ENCODE measurements at regions not wholly inside any gene's neighbourhood (a gene's known extent, or its start where the extent isn't known, plus 50 kb on each side); places are given as distances from the start of the nearest gene placed in this dataset.

- 67% methylated on average over 3 of the region's 3 CpGs for WGBS (ENCODE audit: missing lambda C conversion rate)
- ATAC-seq (no peak), DNase-seq (ENCODE audit: low read depth in 1 of 2, low spot score in 1 of 2) (no peak), FAIRE-seq (no peak)
- TF ChIP-seq POLR2A (IDR thresholded peaks at IDR 0.05; ENCODE audit: low read length) (no peak), EHMT2 (IDR thresholded peaks at IDR 0.05; ENCODE audit: low read depth) (no peak), E2F6 (IDR thresholded peaks at IDR 0.05; ENCODE audit: borderline replicate concordance, low read depth) (no peak), ATOH8 (CRISPR knock-in tag; IDR thresholded peaks at IDR 0.05; ENCODE audit: low read depth) (no peak), ZSCAN20 (CRISPR knock-in tag; IDR thresholded peaks at IDR 0.05) (no peak), EP300 (IDR thresholded peaks at IDR 0.05) (no peak), RFX5 (IDR thresholded peaks at IDR 0.05) (no peak), MAZ (IDR thresholded peaks at IDR 0.05; ENCODE audit: borderline replicate concordance, low read depth, low read length) (no peak), HOXA7 (CRISPR knock-in tag; IDR thresholded peaks at IDR 0.05) (no peak)
- Histone ChIP-seq H3K4me2 (no peak overlapping the region), H3K27ac (no peak overlapping the region), H3K4me1 (no peaks in the 10 kb centered on the region), H3K4me3 (no peak overlapping the region), H3K9me3 (no peaks in the 10 kb centered on the region)
- CTCF ChIA-PET, result interaction anchor here (0.7 kb wide), 1 partner anchor 22 kb away, joined by 3 read pairs; no protein-coding TSS in a partner anchor
- POLR2A ChIA-PET, result no interaction called here
These were observed 140.6 kb downstream of the LURAP1L start for GRCh38 chr9:12915366-12915954.

- WGBS (ENCODE audit: missing lambda C conversion rate), result 31% methylated on average over 1 of the region's 1 CpG
- POLR2A ChIA-PET, result no interaction called here
- no peaks in the 10 kb centered on the region for H3K9me3 ChIP-seq
- DNase-seq (ENCODE audit: low read depth in 1 of 2, low spot score in 1 of 2), result no peak
- CTCF ChIA-PET, result no interaction called here
- TF ChIP-seq MAFK (IDR thresholded peaks at IDR 0.05; ENCODE audit: partially characterized antibody) (no peak), HMGXB4 (CRISPR knock-in tag; IDR thresholded peaks at IDR 0.05; ENCODE audit: borderline replicate concordance) (no peak), FOSB (CRISPR knock-in tag; IDR thresholded peaks at IDR 0.05) (no peak), MAZ (IDR thresholded peaks at IDR 0.05; ENCODE audit: borderline replicate concordance, low read depth, low read length) (no peak), EHF (CRISPR knock-in tag; IDR thresholded peaks at IDR 0.05) (no peak)
- H3K4me3 ChIP-seq, result no peak overlapping the region
- no peak overlapping the region for H3K4me2 ChIP-seq
- no peak overlapping the region for H3K27ac ChIP-seq
- H3K4me1 ChIP-seq, result no peaks in the 10 kb centered on the region
- ATAC-seq, result no peak
- no peak for FAIRE-seq
These were observed 141.2 kb downstream of the LURAP1L start for GRCh38 chr9:12916042-12916441.

GRCh38 chr9:12920437-12920836, 145.6 kb downstream of the LURAP1L start:
- CTCF ChIA-PET, result no interaction called here
- 30% methylated on average over 2 of the region's 2 CpGs for WGBS (ENCODE audit: missing lambda C conversion rate)
- no peak for ATAC-seq
- Histone ChIP-seq H3K4me1 (0 out of 3 replicates have a peak, but pooled peaks cover 3% of the 10 kb centered on the region), H3K4me3 (no peak overlapping the region), H3K27ac (no peak overlapping the region), H3K4me2 (no peak overlapping the region), H3K9me3 (no peaks in the 10 kb centered on the region)
- no peak for FAIRE-seq
- DNase-seq (ENCODE audit: low read depth in 1 of 2, low spot score in 1 of 2), result no peak
- POLR2A ChIA-PET, result no interaction called here
- TF ChIP-seq NPAS2 (CRISPR knock-in tag; IDR thresholded peaks at IDR 0.05; ENCODE audit: borderline replicate concordance) (no peak), CBX2 (IDR thresholded peaks at IDR 0.05; ENCODE audit: borderline replicate concordance, low read depth) (no peak), TP53 (CRISPR knock-in tag; IDR thresholded peaks at IDR 0.05) (no peak), FOSB (CRISPR knock-in tag; IDR thresholded peaks at IDR 0.05) (no peak), POLR2A (IDR thresholded peaks at IDR 0.05; ENCODE audit: low read length) (no peak), KDM1A (IDR thresholded peaks at IDR 0.05; ENCODE audit: low read depth) (no peak), EP300 (IDR thresholded peaks at IDR 0.05) (no peak), REST (IDR thresholded peaks at IDR 0.05) (no peak), HOXB13 (CRISPR knock-in tag; IDR thresholded peaks at IDR 0.05; ENCODE audit: low read depth) (no peak), HOXA7 (CRISPR knock-in tag; IDR thresholded peaks at IDR 0.05) (no peak), MYC (IDR thresholded peaks at IDR 0.05; ENCODE audit: borderline replicate concordance, low read length) (no peak), FOSL2 (IDR thresholded peaks at IDR 0.05) (no peak), FOSL2 (CRISPR knock-in tag; IDR thresholded peaks at IDR 0.05) (no peak), PHF8 (IDR thresholded peaks at IDR 0.05; ENCODE audit: borderline replicate concordance, low read depth) (no peak), HOXB5 (CRISPR knock-in tag; IDR thresholded peaks at IDR 0.05) (no peak), RARB (CRISPR knock-in tag; IDR thresholded peaks at IDR 0.05) (no peak), ZSCAN20 (CRISPR knock-in tag; IDR thresholded peaks at IDR 0.05) (no peak), EHF (CRISPR knock-in tag; IDR thresholded peaks at IDR 0.05) (no peak), RAD21 (conservative IDR thresholded peaks at IDR 0.05 in 1 of 2, IDR thresholded peaks at IDR 0.05 in 1 of 2) (no peak)

Data from A549 (cell line).